Peyer's patch (tissue), 4 donors: ENCODE measurements at regions not wholly inside any gene's neighbourhood (a gene's known extent, or its start where the extent isn't known, plus 50 kb on each side); places are given as distances from the start of the nearest gene placed in this dataset.

Experiments
- CTCF ChIP-seq, 6 experiments: fragments of 450-650 bp in 4 of 6; fragments of 200-600 bp in 2 of 6; sonication (generic) in 1 of 6; IDR thresholded peaks; one replicate each; pipeline ENCODE4 v1.5.1; 2017 to 2019; ENCODE audit warnings: antibody characterized with exemption in 6 of 6, mild to moderate bottlenecking in 3 of 6, moderate library complexity in 1 of 6
- POLR2A ChIP-seq, 2 donors: fragments of 450-650 bp; IDR thresholded peaks; one replicate each; pipeline ENCODE4 v1.5.1; 2017; ENCODE audit warnings: antibody characterized with exemption in 2 of 2, mild to moderate bottlenecking in 2 of 2, moderate library complexity in 2 of 2

GRCh38 chr18:21933931-21934765, 193.6 kb downstream of the MIB1 start:
- TF ChIP-seq CTCF (IDR thresholded peaks at IDR 0.05) (no peak), POLR2A (IDR thresholded peaks at IDR 0.05) (no peak)
